ENCODE measurements at regions not wholly inside any gene's neighbourhood (a gene's known extent, or its start where the extent isn't known, plus 50 kb on each side); places are given as distances from the start of the nearest gene placed in this dataset.

GRCh38 chr2:201978986-201979385, 54.7 kb upstream of the FZD7 start:
- TF ChIP-seq EZH2 (IDR thresholded peaks at IDR 0.05; ENCODE audit: borderline replicate concordance) (no peak), EZH2phosphoT487 (IDR thresholded peaks at IDR 0.05; ENCODE audit: low read depth, severe bottlenecking, unreplicated experiment) (no peak), CTCF (IDR thresholded peaks at IDR 0.05; ENCODE audit: poor library complexity) (no peak)

Measured in hepatocyte (in vitro differentiated cells).